NCI-H1105 (cell line): ENCODE measurements at regions not wholly inside any gene's neighbourhood (a gene's known extent, or its start where the extent isn't known, plus 50 kb on each side); places are given as distances from the start of the nearest gene placed in this dataset.

Experiments used
- DNase-seq: peaks from one replicate; lab custom pipeline; 2025; lab: John Stamatoyannopoulos, UW

- DNase-seq: no peak
Measured at GRCh38 chr2:204268971-204269370, 276.3 kb upstream of the PARD3B start.

DNA sequence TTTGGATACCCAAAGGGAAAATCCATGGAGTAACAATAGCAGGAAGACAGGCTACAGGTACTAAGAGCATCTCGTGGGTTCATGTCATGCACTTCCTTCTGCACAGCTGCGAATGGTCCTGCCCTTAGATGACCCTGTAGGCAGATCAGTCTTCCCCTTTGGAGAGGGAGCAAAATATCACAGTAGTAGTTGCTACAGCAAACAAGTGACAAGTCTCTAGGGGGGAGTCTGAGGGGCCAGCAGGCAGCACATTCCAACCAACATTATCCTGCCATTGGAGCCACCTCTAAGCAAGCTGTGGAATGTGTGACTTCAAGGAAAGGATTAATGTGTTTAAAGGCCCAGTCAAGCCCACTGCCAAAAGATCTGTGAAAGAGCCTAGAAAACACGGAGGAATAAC is 273.2 kb upstream of the PARD3B start:
- no peak for DNase-seq

GRCh38 chr2:204272610-204273287 is 272.5 kb upstream of the PARD3B start:
- no peak for DNase-seq

DNA sequence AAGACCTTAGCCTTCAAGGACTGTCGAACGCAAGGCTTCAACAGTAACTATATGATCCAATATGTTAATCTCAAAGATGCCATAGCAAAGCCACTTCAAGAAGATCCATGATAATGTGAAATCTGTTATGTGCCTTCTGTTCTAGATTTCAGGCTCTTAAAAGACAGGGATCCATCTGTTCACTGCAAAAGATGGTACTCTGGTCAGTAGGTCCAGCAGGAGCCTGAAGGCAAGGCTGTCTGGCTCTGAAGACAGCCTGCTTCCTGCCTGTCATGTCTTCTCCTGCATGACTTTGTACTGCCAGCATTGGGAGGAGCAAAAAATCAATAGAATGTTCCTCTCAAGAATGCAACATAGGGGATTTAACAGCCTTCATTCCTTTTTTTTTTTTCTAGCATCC is 270.8 kb upstream of the PARD3B start:
- DNase-seq: no peak

DNA sequence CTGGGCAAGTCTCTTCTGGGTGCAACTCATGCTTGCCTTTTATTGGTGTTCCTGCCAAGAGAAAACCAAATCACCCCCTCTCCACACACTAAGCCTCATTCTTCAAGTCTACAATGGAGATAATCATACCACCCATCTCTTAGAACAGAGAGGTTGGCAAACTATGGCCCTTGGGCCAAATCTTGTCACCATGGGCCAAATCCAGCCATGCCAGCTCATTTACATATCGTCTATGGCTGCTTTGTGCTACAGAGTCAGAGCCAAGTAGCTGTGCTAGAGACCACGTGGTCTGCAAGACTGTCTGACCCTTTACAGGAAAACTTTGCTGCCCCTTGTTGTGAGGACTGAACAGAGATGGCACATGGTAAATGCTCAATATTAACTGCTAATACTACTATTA is 270.3 kb upstream of the PARD3B start:
- DNase-seq: no peak

DNA sequence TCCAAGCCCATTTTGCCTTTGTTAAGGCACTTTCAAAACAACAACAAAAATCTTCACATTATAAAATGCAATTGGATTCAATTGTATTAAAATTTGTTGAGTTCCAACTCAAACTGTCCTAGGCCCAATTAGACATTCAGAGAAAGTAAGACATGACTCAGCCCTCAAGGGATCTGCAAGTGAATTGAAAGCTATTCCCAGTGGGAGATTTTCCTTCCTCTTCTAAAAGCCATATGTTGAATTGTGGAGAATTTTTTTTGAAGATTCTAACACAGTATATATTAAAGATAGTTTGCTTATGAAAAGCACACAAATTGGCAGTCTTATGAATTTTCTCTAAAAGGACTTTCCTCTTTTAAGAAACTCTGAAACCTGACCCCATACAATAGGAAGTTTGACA is 268.0 kb upstream of the PARD3B start:
- DNase-seq: no peak

DNA sequence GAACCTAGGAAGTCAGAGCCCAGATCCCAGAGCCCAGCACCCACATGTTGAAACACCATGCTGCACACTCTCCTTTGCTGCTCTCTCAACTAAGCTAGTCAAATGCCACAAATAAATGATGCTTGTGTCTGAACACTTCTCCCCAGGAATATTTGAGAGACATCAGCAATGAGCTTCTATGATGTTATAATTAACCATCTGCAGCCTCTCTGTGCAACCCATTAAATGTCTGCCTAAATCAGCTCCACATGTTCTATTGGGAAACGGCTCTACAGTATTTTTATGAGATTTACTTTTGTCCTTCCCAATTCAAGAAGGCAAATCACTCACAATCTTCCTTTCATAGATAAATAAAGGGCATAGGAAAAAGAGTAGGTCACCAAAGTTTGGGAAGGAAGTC is 266.8 kb upstream of the PARD3B start:
- DNase-seq: no peak

- no peak for DNase-seq
Measured at GRCh38 chr2:204279819-204280218, 265.5 kb upstream of the PARD3B start.

DNA sequence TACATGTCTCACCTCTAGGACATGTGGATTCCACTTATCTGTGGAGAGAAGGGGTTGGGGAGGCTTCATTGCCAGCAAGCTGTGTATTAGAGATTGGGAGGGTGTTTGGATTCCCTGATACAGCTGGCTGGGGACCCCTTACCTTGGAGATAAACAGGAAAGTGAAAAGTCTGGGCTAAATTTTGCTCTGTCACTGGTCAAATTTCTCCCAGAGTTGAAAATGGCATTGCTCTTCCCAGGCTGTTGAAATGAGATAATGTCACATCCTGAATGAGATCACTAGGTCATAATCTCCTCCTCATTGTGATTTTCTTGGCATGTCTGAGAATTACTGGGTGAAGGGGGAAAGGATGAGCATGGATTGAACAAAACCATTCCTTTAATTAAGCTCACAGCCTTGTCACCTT is 265.0 kb upstream of the PARD3B start:
- no peak for DNase-seq

- DNase-seq: no peak
Measured at GRCh38 chr2:204282081-204282480, 263.2 kb upstream of the PARD3B start.

DNA sequence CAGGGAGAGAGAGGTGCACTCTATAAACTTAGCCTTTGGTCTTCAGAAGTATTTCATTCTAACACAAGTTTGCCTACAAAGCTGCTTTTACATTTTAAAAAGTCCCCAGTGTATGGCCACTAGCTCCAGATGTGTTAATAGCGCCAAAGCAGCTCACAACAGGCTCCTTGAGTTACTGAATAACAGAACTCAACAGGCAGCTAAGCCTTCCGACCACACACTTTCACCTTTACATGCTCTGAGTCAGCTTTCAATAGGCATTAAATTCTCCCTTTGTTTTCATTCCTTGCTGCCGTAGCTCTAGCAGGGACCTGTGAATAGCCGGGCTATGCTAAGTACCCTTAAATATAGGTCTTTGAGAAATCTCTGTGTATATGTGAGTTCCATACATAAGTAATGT is 262.8 kb upstream of the PARD3B start:
- no peak for DNase-seq

DNA sequence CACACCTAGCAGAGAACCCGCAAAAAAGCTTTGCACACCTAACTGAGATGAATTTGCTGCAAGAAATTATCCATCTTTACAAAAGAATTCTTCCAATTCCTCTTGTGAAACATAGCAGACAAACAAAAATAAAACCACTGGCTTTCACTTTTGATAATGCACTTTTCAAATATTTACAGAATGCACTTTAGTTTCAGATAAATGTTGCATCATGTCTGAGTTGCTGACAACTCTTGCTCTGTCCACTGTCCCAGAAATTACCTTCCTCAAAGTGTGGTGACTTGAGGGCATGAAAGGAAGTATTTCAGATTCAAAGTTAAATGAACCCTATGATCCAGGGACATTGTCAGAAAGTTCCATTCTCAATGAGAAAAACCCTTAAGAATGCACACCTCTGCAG is 256.2 kb upstream of the PARD3B start:
- no peak for DNase-seq

- no peak for DNase-seq
Measured at GRCh38 chr2:204292439-204292838, 252.8 kb upstream of the PARD3B start.

DNA sequence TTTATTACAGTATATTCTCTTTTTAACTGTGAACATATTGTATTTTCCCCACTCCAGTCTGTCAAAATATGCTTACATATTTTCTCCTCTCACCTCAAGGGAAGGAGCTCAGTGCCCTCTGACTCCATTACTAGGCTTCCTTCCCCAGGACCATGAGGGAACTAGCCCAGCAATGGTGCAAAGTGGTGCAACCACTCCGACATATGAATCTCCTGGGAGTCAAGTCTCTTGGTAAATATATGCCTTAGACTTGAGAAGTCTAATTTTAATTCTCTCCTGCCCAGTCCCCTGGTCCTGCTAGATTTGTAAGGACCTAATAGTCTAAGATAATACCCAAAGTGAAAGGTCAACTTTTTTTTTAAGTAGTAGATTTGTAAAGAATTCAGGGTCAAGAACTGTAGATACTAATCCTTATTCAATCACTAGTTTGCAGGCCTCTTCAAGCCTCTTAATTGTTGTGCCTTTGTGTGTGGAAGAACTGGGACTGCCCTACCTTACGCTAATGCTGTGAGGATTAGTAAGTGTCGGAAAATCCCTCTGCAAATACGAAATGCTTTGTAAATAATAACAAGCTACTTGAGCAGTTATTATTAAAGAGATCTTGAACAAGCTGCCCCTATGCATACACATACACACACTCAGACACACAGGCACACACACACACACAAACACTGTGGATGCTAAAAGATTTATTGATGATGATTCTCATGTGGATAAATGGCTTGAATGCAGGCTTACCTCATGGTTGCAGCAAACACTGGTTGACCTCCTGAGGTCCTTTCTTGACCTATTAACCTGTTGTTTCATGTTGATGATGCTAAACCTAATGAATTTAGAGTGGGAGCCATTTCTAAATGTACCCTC is 251.2 kb upstream of the PARD3B start:
- no peak for DNase-seq

- DNase-seq: no peak
Measured at GRCh38 chr2:204298404-204298803, 246.9 kb upstream of the PARD3B start.

- DNase-seq: no peak
Measured at GRCh38 chr2:204299766-204300165, 245.5 kb upstream of the PARD3B start.

- DNase-seq: no peak
Measured at GRCh38 chr2:204306667-204307066, 238.6 kb upstream of the PARD3B start.

GRCh38 chr2:204312105-204312504 is 233.2 kb upstream of the PARD3B start:
- DNase-seq: no peak

DNA sequence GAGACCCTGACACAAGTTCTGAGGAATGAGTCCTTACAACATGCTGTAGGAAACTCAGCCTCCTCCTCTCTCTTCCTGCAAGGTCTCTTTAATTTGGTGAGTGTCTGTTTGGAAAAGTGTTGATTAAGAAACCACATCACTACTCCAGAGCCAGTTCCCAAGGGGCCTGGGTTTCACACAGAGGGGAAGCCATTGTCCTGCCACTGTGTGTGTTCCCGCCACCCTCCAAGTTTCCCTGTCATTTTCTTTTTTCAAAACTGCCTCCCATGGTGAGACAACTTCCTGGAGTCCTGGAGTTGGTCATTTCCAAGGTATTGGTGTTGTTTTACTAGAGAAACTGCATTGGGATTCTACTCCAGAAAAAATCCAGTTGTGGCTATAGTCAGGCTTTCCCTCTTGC is 232.0 kb upstream of the PARD3B start:
- DNase-seq: no peak

- peak; percentile 23 for DNase-seq
Measured at GRCh38 chr2:204315236-204315662, 230.0 kb upstream of the PARD3B start.

DNA sequence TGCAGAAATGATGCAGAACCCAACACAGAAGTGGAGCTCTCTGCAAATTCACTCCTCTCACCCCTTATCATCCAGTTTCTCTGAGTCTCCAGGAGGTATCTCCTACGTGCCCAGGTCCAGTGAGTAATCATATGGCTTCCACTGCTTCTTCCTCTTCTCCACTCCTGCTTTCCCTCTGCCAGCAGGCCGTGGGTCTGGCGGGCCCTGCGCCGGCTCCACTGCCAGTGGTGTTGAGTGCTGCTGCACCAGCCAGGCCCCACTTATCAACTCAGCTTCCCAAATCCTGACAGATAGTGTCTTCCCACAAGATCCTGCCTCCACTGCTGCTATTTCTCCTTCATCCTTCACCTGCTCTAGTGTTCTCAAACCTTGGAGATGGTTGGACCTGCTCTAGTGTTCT is 227.6 kb upstream of the PARD3B start:
- DNase-seq: no peak

- DNase-seq: no peak
Measured at GRCh38 chr2:204321027-204321800, 224.1 kb upstream of the PARD3B start.
